ENCODE measurements at regions not wholly inside any gene's neighbourhood (a gene's known extent, or its start where the extent isn't known, plus 50 kb on each side); places are given as distances from the start of the nearest gene placed in this dataset.

GRCh38 chr2:203623661-203624060 is 82.8 kb upstream of the CD28 start (continued):
- TF ChIP-seq ZBED1 (IDR thresholded peaks at IDR 0.05; ENCODE audit: borderline replicate concordance) (no peak), CHD4 (IDR thresholded peaks at IDR 0.05) (no peak)

- Histone ChIP-seq H3K4me1 (ENCODE audit: control insufficient read depth, insufficient read depth, low read length) (no peaks in the 10 kb centered on the region), H4K20me1 (ENCODE audit: control insufficient read depth, insufficient read depth) (no peaks in the 10 kb centered on the region), H3K9ac (ENCODE audit: control insufficient read depth, insufficient read depth, low read length) (no peak overlapping the region), H2AFZ (ENCODE audit: control insufficient read depth, low read depth, low read length) (no peak overlapping the region), H3K4me3 (no peak overlapping the region), H3K27ac (ENCODE audit: control insufficient read depth, insufficient read depth) (no peak overlapping the region), H3K27me3 (replicated peaks in 1 of 2; ENCODE audit: control insufficient read depth in 2 of 2, insufficient read depth in 2 of 2, low read length in 1 of 2) (no peaks in the 10 kb centered on the region), H3K9me3 (replicated peaks; ENCODE audit: control insufficient read depth, insufficient read depth, low read length) (no peaks in the 10 kb centered on the region; the same call in 2 of the 3 replicates), H3K36me3 (ENCODE audit: control insufficient read depth in 2 of 2, insufficient read depth in 2 of 2, low read length in 1 of 2) (no peaks in the 10 kb centered on the region), H3K79me2 (ENCODE audit: control insufficient read depth, insufficient read depth, low read length) (no peaks in the 10 kb centered on the region), H3K4me2 (ENCODE audit: control insufficient read depth, insufficient read depth) (no peak overlapping the region)
- CTCF ChIA-PET: no interaction called here
- DNase-seq (ENCODE audit: low read depth, low spot score) (no peak), ATAC-seq (no peak), FAIRE-seq (no peak)
- intact Hi-C loops (cut with micrococcal nuclease; ENCODE audit: unreplicated experiment) (no loop called here), in situ Hi-C loops (cut with MboI) (no loop called here)
- POLR2A ChIA-PET: no interaction called here
- WGBS (ENCODE audit: insufficient coverage, insufficient replicate concordance, low lambda C conversion rate, missing lambda C conversion rate): 0% methylated on average over 1 of the region's 1 CpG
- TF ChIP-seq EGR1 (IDR thresholded peaks at IDR 0.05; ENCODE audit: borderline replicate concordance in 1 of 2, low read depth in 2 of 2, low read length in 2 of 2): no peak
- TF ChIP-seq CBX5 (IDR thresholded peaks at IDR 0.05; ENCODE audit: low read depth): no peak
- no peak for TF ChIP-seq SKIL (IDR thresholded peaks at IDR 0.05; ENCODE audit: low read depth, poor library complexity, severe bottlenecking)
- TF ChIP-seq MLLT1 (IDR thresholded peaks at IDR 0.05): no peak
- TF ChIP-seq SMC3 (IDR thresholded peaks at IDR 0.05; ENCODE audit: borderline replicate concordance, low read length): no peak
- TF ChIP-seq POLR2A (IDR thresholded peaks at IDR 0.05; ENCODE audit: low read depth, low read length): no peak
- no peak for TF ChIP-seq ELK1 (IDR thresholded peaks at IDR 0.05; ENCODE audit: low read depth, low read length)
- TF ChIP-seq ATF2 (IDR thresholded peaks at IDR 0.05; ENCODE audit: low read length): no peak
- no peak for TF ChIP-seq NR2F1 (conservative IDR thresholded peaks at IDR 0.05)
- no peak for TF ChIP-seq GABPA (IDR thresholded peaks at IDR 0.05; ENCODE audit: low read depth)
- no peak for TF ChIP-seq CBX3 (IDR thresholded peaks at IDR 0.05; ENCODE audit: borderline replicate concordance, low read depth)
- no peak for TF ChIP-seq KDM1A (IDR thresholded peaks at IDR 0.05; ENCODE audit: borderline replicate concordance)
- TF ChIP-seq MTA2 (IDR thresholded peaks at IDR 0.05; ENCODE audit: low read depth): no peak
- no peak for TF ChIP-seq NBN (IDR thresholded peaks at IDR 0.05)
- TF ChIP-seq RCOR1 (conservative IDR thresholded peaks at IDR 0.05; ENCODE audit: low read depth, low read length): no peak
- TF ChIP-seq IKZF2 (IDR thresholded peaks at IDR 0.05): no peak
- TF ChIP-seq POLR2AphosphoS5 (IDR thresholded peaks at IDR 0.05; ENCODE audit: low read length): no peak
- no peak for TF ChIP-seq SPI1 (IDR thresholded peaks at IDR 0.05; ENCODE audit: borderline replicate concordance, insufficient read depth, low read depth, low read length)
- RAD21 ChIA-PET (ENCODE audit: unreplicated experiment): no interaction called here
- SMC1A ChIA-PET (ENCODE audit: uncharacterized antibody, unreplicated experiment): no interaction called here
- BruUV-seq (replicated peaks): no TSS peak
Observed at GRCh38 chr2:203625701-203626100, 80.7 kb upstream of the CD28 start.

All from GM12878 (cell line).